ENCODE measurements at regions not wholly inside any gene's neighbourhood (a gene's known extent, or its start where the extent isn't known, plus 50 kb on each side); places are given as distances from the start of the nearest gene placed in this dataset.

DNA sequence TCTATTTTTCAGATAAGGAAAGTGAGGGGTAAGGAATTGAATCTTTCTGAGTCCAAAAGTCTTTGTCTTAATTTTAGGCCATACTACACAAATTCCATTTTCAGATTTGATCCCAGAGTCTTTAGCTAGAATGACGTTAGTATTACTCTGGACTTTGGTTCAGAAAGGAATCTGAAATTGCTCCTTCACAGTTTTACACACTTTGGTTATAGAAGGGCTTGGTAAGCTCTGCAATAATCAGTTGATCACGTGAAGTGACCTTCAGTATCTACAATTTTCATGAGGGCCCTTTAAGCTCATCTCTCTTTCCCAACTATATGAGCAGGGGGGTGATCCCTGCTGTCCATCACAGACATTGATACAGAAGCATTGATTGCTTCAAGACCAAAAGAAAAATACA lies 103.4 kb upstream of the ESRRG start:
- TF ChIP-seq, protein P1, sequence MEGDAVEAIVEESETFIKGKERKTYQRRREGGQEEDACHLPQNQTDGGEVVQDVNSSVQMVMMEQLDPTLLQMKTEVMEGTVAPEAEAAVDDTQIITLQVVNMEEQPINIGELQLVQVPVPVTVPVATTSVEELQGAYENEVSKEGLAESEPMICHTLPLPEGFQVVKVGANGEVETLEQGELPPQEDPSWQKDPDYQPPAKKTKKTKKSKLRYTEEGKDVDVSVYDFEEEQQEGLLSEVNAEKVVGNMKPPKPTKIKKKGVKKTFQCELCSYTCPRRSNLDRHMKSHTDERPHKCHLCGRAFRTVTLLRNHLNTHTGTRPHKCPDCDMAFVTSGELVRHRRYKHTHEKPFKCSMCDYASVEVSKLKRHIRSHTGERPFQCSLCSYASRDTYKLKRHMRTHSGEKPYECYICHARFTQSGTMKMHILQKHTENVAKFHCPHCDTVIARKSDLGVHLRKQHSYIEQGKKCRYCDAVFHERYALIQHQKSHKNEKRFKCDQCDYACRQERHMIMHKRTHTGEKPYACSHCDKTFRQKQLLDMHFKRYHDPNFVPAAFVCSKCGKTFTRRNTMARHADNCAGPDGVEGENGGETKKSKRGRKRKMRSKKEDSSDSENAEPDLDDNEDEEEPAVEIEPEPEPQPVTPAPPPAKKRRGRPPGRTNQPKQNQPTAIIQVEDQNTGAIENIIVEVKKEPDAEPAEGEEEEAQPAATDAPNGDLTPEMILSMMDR (conservative IDR thresholded peaks at IDR 0.05; ENCODE audit: low read length) = no peak
- TF ChIP-seq EZH2phosphoT487 (IDR thresholded peaks at IDR 0.05; ENCODE audit: borderline replicate concordance, low read depth, low read length) = no peak

Measured in OCI-LY7 (cell line).